Fibroblast of gingiva (primary cell): ENCODE measurements at regions not wholly inside any gene's neighbourhood (a gene's known extent, or its start where the extent isn't known, plus 50 kb on each side); places are given as distances from the start of the nearest gene placed in this dataset.

ENCODE experiments used
- DNase-seq: peaks from one replicate; pipeline ENCODE4 v3.0.0-alpha.2; 2011; ENCODE audit warnings: low read depth

- peak; percentile 90 for DNase-seq
Measured at GRCh38 chrX:2608638-2609430, 82.3 kb upstream of the CD99 start.

- no peak for DNase-seq
Measured at GRCh38 chrX:2607113-2607512, 84.0 kb upstream of the CD99 start.

DNA sequence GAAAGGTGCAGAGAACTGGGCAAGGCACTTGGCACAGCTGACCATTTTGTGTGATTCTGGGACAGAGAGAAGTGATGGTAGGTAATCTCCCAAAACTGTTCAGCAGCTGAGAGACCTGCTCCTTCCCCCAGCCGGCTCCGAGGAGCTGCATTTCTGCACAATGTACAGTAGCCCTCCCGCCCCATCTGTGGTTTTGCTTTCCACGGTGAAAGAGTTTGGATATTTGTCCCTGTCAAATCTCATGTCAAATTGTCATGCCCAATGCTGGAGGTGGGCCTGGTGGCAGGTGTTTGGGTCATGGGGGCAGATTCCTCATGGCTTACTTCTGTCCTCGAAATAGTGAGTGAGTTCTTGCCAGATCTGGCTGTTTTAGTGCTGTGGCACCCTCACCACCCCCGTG lies 90.5 kb upstream of the CD99 start:
- DNase-seq: no peak

GRCh38 chrX:2596555-2597255 lies 94.4 kb upstream of the CD99 start:
- DNase-seq: no peak

- no peak for DNase-seq
Measured at GRCh38 chrX:2596045-2596444, 95.0 kb upstream of the CD99 start.

DNA sequence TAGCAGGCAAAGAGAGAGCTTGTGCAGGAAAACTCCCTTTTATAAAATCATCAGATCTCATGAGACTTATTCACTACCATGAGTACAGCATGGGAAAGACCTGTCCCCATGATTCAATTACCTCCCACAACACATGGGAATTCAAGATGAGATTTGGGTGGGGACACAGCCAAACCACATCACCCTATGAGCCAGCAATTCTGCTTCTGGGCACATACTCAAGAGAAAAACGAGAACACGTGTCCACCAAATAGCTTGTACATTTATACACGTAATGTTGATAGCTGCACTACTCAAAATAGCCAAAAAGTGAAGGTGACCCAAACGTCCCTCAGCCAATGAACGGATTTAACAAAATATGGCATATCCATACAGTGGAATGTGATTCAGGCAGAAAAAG lies 94.5 kb upstream of the DHRSX start:
- DNase-seq: peak; percentile 81

DNA sequence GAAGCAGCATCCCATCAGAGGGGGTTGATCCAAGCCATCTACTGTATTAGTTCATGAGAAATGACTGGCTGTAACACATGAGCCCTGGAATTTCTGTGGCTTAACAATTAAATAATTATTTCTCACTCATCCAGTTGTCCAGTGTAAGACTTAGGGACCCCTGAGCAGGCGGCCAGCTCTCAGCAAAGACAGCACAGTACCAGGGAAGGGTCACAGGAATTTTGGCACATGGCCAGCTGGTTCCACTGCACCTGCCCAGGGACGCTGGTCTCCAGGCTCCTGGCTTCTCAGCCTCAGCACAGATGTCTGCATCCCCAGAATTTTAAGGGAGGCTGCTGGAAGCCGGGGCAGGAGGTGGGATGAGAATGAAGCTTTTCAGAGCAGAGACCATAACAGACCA lies 93.7 kb upstream of the DHRSX start:
- no peak for DNase-seq

DNA sequence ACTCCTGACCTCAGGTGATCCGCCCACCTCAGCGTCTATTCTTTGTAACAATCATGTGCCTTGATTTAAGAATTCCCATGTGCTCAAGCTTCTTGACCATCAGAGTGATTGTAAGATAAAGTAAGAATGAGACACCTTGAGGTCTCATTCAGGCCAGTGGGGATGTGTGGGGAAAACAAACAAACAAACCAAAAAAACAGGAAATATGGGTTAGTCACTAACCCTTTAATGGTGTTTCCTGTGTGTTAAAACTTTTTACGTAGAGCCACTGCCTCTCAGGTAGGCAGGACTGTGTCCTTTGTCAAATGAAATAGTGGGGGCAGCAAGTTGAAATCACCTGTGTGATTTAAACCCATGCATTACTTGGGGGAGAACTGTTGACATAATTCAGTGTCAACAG lies 91.5 kb upstream of the DHRSX start:
- no peak for DNase-seq

GRCh38 chrX:2589186-2590020 lies 88.6 kb upstream of the DHRSX start:
- DNase-seq: peak; percentile 48

DNA sequence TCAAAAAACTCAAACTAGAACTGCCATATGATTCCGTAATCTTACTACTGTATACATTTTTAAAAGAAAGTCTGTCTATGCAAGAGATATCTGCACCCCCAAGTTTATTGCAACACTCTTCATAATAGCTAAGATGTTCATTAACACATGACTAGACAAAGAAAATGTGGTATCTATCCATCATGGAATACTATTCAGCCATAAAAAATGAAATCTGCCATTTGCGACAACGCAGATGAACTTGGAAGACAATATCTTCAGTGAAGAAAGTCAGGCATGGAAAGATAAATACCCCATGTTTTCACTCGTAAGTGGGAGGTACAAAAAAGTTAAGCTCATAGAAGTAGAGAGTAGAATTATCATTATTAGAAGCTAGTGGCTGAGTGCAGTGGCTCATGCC lies 87.3 kb upstream of the DHRSX start:
- no peak for DNase-seq

DNA sequence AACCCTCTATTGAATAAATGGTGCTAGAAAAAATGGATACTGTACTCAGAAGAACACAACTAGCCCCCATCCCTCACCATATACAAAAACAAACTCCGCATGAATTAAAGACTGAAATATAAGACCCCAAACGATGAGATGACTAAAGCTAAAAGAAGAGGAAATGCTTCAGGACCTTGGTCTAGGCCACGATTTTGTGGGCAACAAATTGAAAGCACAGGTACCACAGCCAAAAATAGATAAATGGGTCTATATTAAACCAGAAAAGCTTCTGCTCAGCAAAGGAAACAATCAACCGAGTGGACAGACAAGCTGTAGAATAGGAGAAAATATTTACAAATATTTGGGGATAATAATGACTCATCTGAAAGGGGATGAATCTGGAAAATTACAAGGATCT lies 86.4 kb upstream of the DHRSX start:
- no peak for DNase-seq

DNA sequence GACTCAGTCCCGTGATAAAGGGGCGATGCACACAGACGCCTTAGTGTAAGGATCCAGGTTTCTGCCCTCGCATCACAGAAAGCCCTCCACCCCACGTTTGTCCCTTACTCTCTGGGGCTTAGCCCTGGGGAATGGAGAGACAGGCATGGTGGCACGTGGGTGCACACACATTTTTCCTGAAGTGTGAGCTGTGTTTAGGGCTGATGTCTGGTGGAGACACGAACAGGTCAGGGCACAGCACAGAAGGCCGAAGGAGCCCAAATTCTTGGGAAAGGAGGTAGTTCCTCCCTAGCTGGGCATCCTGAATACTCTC lies 84.3 kb upstream of the DHRSX start:
- no peak for DNase-seq

DNA sequence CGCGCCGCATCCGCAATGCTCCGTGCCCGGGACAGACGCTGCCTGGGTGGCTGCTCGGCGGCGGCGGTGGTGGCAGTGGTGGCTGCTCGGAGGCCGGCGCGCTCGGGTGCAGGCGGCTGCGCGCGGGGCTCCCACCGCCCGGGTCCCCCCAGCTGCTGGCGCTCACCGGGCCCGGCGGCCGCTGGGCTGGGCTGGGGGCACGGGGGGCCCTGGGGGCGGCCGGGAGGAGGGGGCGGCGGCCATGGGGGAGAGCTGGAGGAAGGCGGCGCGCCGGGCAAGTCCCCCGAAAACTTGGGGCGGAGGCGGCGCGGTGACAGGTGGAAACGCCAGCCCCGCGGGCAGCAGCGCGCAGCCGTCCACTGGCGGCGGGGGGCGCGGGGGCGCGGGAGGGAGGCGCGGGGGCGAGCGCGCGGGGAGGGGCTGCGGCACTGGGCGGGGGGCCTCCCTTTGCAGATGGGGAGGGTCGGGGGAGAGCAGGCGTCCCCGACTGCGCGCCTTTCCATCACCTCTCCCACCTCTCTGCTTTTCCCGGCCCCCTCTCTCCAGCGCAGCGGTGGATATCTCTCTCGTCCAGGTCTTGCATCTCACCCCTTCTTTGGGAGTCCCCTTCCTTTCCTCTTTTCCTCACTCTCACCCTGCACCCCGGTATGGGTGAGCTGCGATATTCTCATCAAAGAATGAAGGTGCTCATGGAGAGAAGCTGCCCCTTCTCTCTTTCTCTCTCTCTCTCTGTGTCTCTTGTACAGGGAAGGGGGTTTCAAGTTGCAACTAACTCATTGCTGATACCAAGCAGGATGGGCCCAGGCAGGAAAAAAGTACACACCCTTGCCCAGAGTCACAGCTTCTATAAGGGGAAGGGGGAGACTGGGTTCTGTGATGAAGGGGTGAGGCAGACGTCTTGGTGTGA lies 83.7 kb upstream of the DHRSX start:
- DNase-seq: no peak

DNA sequence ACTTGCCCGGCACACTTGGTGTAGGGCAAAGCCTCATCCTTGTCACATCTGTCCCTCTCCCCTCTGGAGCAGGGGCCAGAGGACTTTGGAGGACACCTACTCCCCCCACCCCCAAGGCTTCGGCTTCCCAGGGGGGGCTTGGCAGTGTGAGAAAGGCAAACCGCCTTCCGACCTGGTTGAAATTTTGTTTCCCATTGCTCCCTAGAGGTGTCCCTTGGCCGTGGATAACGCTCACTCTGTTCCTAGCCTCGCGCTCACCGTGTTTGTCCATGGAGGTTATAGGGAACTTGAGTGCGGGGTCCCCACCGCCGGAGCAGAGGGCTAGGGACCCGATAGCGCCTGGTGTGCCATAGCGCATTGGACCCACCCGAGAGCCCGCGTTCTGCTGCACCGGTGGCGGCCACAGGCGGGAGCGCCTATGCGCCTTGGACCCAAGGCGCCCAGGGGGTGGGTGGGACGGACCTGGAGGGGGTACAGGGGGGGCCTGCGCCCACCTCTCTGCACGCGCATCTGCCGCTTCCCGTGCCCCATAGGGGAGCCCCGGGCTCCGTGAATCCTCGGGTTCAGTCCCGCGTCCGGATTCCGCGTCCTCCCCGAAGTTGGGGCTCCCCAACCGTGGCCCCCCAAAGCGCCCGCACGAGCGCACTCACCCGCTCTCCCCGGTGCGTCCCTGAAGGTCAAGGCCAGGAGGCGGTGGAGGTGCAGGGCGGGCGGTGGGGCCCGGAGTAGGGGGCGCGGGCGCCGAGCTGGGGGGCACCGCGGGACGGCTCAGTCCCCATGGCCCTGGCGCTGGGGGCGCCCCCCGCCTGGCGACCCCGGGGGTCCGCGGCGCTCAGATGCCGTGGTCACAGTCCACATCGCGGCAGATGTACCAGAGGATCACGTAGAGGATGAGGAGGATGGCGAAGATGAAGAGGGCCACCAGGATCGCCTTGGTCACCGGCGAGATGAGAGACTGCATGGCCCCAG lies 82.7 kb upstream of the DHRSX start:
- no peak for DNase-seq

- DNase-seq: no peak
Measured at GRCh38 chrX:2582667-2583066, 81.9 kb upstream of the DHRSX start.

GRCh38 chrX:2581296-2581695 lies 80.5 kb upstream of the DHRSX start:
- no peak for DNase-seq

GRCh38 chrX:2578864-2579263 lies 78.1 kb upstream of the DHRSX start:
- DNase-seq: no peak

GRCh38 chrX:2577844-2578466 lies 77.2 kb upstream of the DHRSX start:
- DNase-seq: peak; percentile 49

GRCh38 chrX:2576793-2577192 lies 76.0 kb upstream of the DHRSX start:
- DNase-seq: no peak

DNA sequence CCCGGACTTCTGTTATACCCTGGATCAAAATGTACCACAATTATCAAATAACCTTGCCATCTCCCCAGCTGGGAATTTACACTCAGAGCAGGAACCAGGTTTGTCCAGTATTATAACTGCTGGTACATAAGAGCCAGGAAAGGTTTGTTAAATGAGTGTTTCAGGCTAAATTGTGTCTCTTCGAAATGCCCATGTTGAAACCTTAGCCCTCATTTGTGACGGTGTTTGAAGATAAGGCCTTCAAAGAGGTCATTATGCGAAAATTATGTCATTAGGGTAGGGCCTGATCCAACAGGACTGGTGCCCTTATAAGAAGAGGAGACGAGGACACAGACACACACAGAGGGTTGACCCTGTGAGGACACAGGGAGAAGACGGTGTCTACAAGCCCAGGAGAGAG lies 73.5 kb upstream of the DHRSX start:
- DNase-seq: no peak
